HCT116 (cell line): ENCODE measurements at regions not wholly inside any gene's neighbourhood (a gene's known extent, or its start where the extent isn't known, plus 50 kb on each side); places are given as distances from the start of the nearest gene placed in this dataset.

Experiments used
- CEBPB ChIP-seq: IDR thresholded peaks from 2 replicates; pipeline ENCODE4 v1.6.1; 2012; ENCODE audit warnings: low read depth
- CTCF ChIP-seq, 3 experiments: fragments of 200-600 bp in 1 of 3; sonication (generic) in 1 of 3; IDR thresholded peaks in 2 of 3; conservative IDR thresholded peaks in 1 of 3; 2 replicates each; pipeline ENCODE4 v1.5.1; 2012 to 2017; ENCODE audit warnings: low read depth in 2 of 3, low read length in 2 of 3, antibody characterized with exemption in 1 of 3, borderline replicate concordance in 1 of 3, control low read depth in 1 of 3, mild to moderate bottlenecking in 1 of 3, mixed read lengths in 1 of 3, mixed run types in 1 of 3, moderate library complexity in 1 of 3; ENCODE audit not compliant: insufficient read depth in 1 of 3
- EZH2 ChIP-seq: fragments of 200-600 bp; sonication (generic); IDR thresholded peaks from 2 replicates; pipeline ENCODE4 v1.6.1; 2017; ENCODE audit warnings: antibody characterized with exemption, mixed run types
- FOSL1 ChIP-seq: IDR thresholded peaks from 2 replicates; pipeline ENCODE4 v1.6.1; 2012; ENCODE audit warnings: low read depth
- POLR2A ChIP-seq: IDR thresholded peaks from 2 replicates; pipeline ENCODE4 v1.7.0; 2011; ENCODE audit warnings: borderline replicate concordance; ENCODE audit not compliant: insufficient read depth, insufficient read length; ENCODE audit errors: extremely low read depth
- POLR2AphosphoS5 ChIP-seq: IDR thresholded peaks from 2 replicates; pipeline ENCODE4 v1.6.1; 2011; ENCODE audit warnings: mild to moderate bottlenecking, low read depth, low read length, moderate library complexity
- RAD21 ChIP-seq: IDR thresholded peaks from 2 replicates; pipeline ENCODE4 v1.6.1; 2012; ENCODE audit warnings: low read depth, mild to moderate bottlenecking
- SP1 ChIP-seq: IDR thresholded peaks from 2 replicates; pipeline ENCODE4 v1.6.1; 2012; ENCODE audit warnings: low read depth
- ZNF274 ChIP-seq: fragments of 200-500 bp; sonication (Bioruptor generic); IDR thresholded peaks from 2 replicates; pipeline ENCODE4 v1.6.1; 2014; ENCODE audit warnings: mild to moderate bottlenecking, low read depth, low read length, inconsistent platforms

- TF ChIP-seq POLR2AphosphoS5 (no peak), SP1 (no peak), EZH2 (no peak), POLR2A (no peak), RAD21 (no peak), CEBPB (no peak), CTCF (IDR thresholded peaks at IDR 0.05 in 2 of 3, conservative IDR thresholded peaks at IDR 0.05 in 1 of 3; ENCODE audit: borderline replicate concordance in 1 of 3, insufficient read depth in 1 of 3, low read depth in 2 of 3, low read length in 2 of 3) (no peak), FOSL1 (no peak), ZNF274 (no peak)
Measured at GRCh38 chr6:120096696-120097260, 747.2 kb upstream of the MAN1A1 start.
